HepG2 (cell line): ENCODE measurements at regions not wholly inside any gene's neighbourhood (a gene's known extent, or its start where the extent isn't known, plus 50 kb on each side); places are given as distances from the start of the nearest gene placed in this dataset.

Experiments used
- ATAC-seq: fragments of 200-7000 bp; cut with Tn5 transposase; 3 replicates; pipeline ENCODE4 v1.9.1; 2020; ENCODE audit warnings: mild to moderate bottlenecking, moderate library complexity
- BruUV-seq: library from RNA; stranded (reverse); fragments of 400-500 nt; replicated peaks from 2 replicates; lab custom pipeline; 2021; lab: Mats Ljungman, UMichigan
- CTCF ChIA-PET: fragments of 300-600 bp; formaldehyde crosslinking; extraction: SDS; loops from one replicate; lab custom pipeline; 2021; ENCODE audit warnings: low total read pairs, inconsistent platforms, low intra/inter-chr PET ratio; lab: Yijun Ruan, JAX
- POLR2A ChIA-PET: fragments of 350-600 bp; sonication (Branson Sonifier 250); formaldehyde crosslinking; loops from one replicate; lab custom pipeline; 2020; ENCODE audit warnings: antibody characterized with exemption, inconsistent platforms; lab: Yijun Ruan, JAX
- DNase-seq: peaks from one replicate; pipeline ENCODE4 v3.0.0-alpha.2; 2015; ENCODE audit warnings: low spot score
- FAIRE-seq: peaks from 3 replicates; lab custom pipeline; 2011; peaks lifted over from hg19 to GRCh38; lab: Jason Lieb, UNC
- H2AFZ ChIP-seq: one replicate; pipeline ENCODE4 v1.6.1; 2011; ENCODE audit warnings: low read length, inconsistent platforms
- H3K27ac ChIP-seq: fragments of 300-600 bp; 3 replicates; pipeline ENCODE4 v1.8.0; 2011; ENCODE audit warnings: mixed run types, mild to moderate bottlenecking, mixed read lengths, low read length, inconsistent platforms; ENCODE audit not compliant: insufficient read depth; ENCODE audit errors: extremely low read length
- H3K27me3 ChIP-seq, 2 experiments: fragments of 200-600 bp in 1 of 2; 2 replicates in 1 of 2; 3 replicates in 1 of 2; pipeline versions ENCODE4 v1.6.0 to v1.8.0; 2011; ENCODE audit warnings: low read length in 2 of 2, mild to moderate bottlenecking in 2 of 2, moderate library complexity in 2 of 2, inconsistent platforms in 1 of 2; ENCODE audit not compliant: insufficient read depth in 2 of 2, control insufficient read depth in 1 of 2
- H3K36me3 ChIP-seq, 2 experiments: fragments of 200-600 bp in 1 of 2; replicated peaks in 1 of 2; 2 replicates in 1 of 2; 3 replicates in 1 of 2; pipeline versions ENCODE4 v1.5.1 to v1.8.0; 2011; ENCODE audit warnings: low read length in 2 of 2, inconsistent platforms in 1 of 2; ENCODE audit not compliant: insufficient read depth in 2 of 2, control insufficient read depth in 1 of 2
- H3K4me1 ChIP-seq: 2 replicates; pipeline ENCODE4 v1.5.1; 2012; ENCODE audit warnings: low read length, inconsistent platforms; ENCODE audit not compliant: insufficient read depth
- H3K4me2 ChIP-seq: 2 replicates; pipeline ENCODE4 v1.6.0; 2011; ENCODE audit warnings: low read depth, low read length, inconsistent platforms
- H3K4me3 ChIP-seq, 3 experiments: fragments of 200-600 bp in 1 of 3; sonication (generic), shearing (Covaris generic) in 1 of 3; replicated peaks in 1 of 3; 2 replicates each; pipeline ENCODE4 v1.5.1; 2011 to 2016; ENCODE audit warnings: low read length in 3 of 3, inconsistent platforms in 2 of 3, low read depth in 2 of 3, mild to moderate bottlenecking in 2 of 3, control low read depth in 1 of 3, mixed read lengths in 1 of 3; ENCODE audit not compliant: insufficient read depth in 1 of 3
- H3K79me2 ChIP-seq: one replicate; pipeline ENCODE4 v1.6.1; 2011; ENCODE audit warnings: low read length, inconsistent platforms; ENCODE audit not compliant: insufficient read depth
- H3K9ac ChIP-seq: 2 replicates; pipeline ENCODE4 v1.6.0; 2011; ENCODE audit warnings: mild to moderate bottlenecking, low read depth, low read length, inconsistent platforms; ENCODE audit not compliant: insufficient read depth
- H3K9me3 ChIP-seq: 2 replicates; pipeline ENCODE4 v1.5.1; 2012; ENCODE audit warnings: mild to moderate bottlenecking, low read length
- H4K20me1 ChIP-seq: 2 replicates; pipeline ENCODE4 v1.6.0; 2011; ENCODE audit warnings: inconsistent platforms, mild to moderate bottlenecking, low read length, moderate library complexity; ENCODE audit not compliant: insufficient read depth
- CERS6 ChIP-seq: sonication (generic); formaldehyde crosslinking; IDR thresholded peaks from 2 replicates; pipeline ENCODE4 v1.5.0; 2020; ENCODE audit warnings: missing genetic modification reagents
- ISL2 ChIP-seq: sonication (generic); formaldehyde crosslinking; IDR thresholded peaks from 2 replicates; pipeline ENCODE4 v1.5.0; 2020; ENCODE audit warnings: missing genetic modification reagents
- MTERF4 ChIP-seq: sonication (generic); formaldehyde crosslinking; IDR thresholded peaks from 2 replicates; pipeline ENCODE4 v1.8.0; 2023; ENCODE audit warnings: mild to moderate bottlenecking, missing genetic modification reagents
- PHF20 ChIP-seq: sonication (generic); formaldehyde crosslinking; IDR thresholded peaks from 2 replicates; pipeline ENCODE4 v1.5.0; 2020; ENCODE audit warnings: mild to moderate bottlenecking, missing genetic modification reagents
- POGK ChIP-seq: sonication (generic); formaldehyde crosslinking; conservative IDR thresholded peaks from 2 replicates; pipeline ENCODE4 v1.8.0; 2022; ENCODE audit warnings: mild to moderate bottlenecking, moderate library complexity, missing genetic modification reagents
- RFX1 ChIP-seq: fragments of 450-650 bp; IDR thresholded peaks from 2 replicates; pipeline ENCODE4 v1.6.1; 2017
- SMARCE1 ChIP-seq: fragments of 450-650 bp; IDR thresholded peaks from 2 replicates; pipeline ENCODE4 v1.6.1; 2017; ENCODE audit warnings: borderline replicate concordance
- SMC3 ChIP-seq: IDR thresholded peaks from 2 replicates; pipeline ENCODE4 v1.6.1; 2011; ENCODE audit warnings: low read length, improper control_type of control experiment
- TFAP4 ChIP-seq: sonication (generic); IDR thresholded peaks from 2 replicates; pipeline ENCODE4 v1.6.1; 2016; ENCODE audit warnings: low read depth, borderline replicate concordance
- TRIM24 ChIP-seq: sonication (generic); formaldehyde crosslinking; IDR thresholded peaks from 2 replicates; pipeline ENCODE4 v1.8.0; 2022; ENCODE audit warnings: mild to moderate bottlenecking, missing genetic modification reagents
- TSC22D2 ChIP-seq: sonication (generic); formaldehyde crosslinking; IDR thresholded peaks from 2 replicates; pipeline ENCODE4 v1.5.1; 2020; ENCODE audit warnings: missing genetic modification reagents, mild to moderate bottlenecking, borderline replicate concordance
- ZFP62 ChIP-seq: sonication (generic); formaldehyde crosslinking; IDR thresholded peaks from 2 replicates; pipeline ENCODE4 v1.4.0; 2020; ENCODE audit warnings: missing genetic modification reagents
- ZNF264 ChIP-seq: sonication (generic); formaldehyde crosslinking; IDR thresholded peaks from 2 replicates; pipeline ENCODE4 v1.4.0; 2020; ENCODE audit warnings: missing genetic modification reagents
- ZNF484 ChIP-seq: sonication (generic); formaldehyde crosslinking; IDR thresholded peaks from 2 replicates; pipeline ENCODE4 v1.5.1; 2020; ENCODE audit warnings: mild to moderate bottlenecking, low read depth, missing genetic modification reagents, borderline replicate concordance
- ZNF598 ChIP-seq: sonication (generic); formaldehyde crosslinking; IDR thresholded peaks from 2 replicates; pipeline ENCODE4 v1.5.1; 2020; ENCODE audit warnings: mild to moderate bottlenecking, missing genetic modification reagents, borderline replicate concordance
- ZNF704 ChIP-seq: sonication (generic); formaldehyde crosslinking; IDR thresholded peaks from 2 replicates; pipeline ENCODE4 v1.8.1; 2023; ENCODE audit warnings: mild to moderate bottlenecking, inconsistent platforms, moderate library complexity, missing genetic modification reagents, borderline replicate concordance
- ZNF788 ChIP-seq: sonication (generic); formaldehyde crosslinking; IDR thresholded peaks from 2 replicates; pipeline ENCODE4 v1.5.0; 2020; ENCODE audit warnings: mild to moderate bottlenecking, missing genetic modification reagents, borderline replicate concordance
- ZXDC ChIP-seq: sonication (generic); formaldehyde crosslinking; IDR thresholded peaks from 2 replicates; pipeline ENCODE4 v1.5.0; 2020; ENCODE audit warnings: mild to moderate bottlenecking, missing genetic modification reagents
- WGBS: methylation state at CpG from one replicate; pipeline ENCODE4 v1.1.6; 2017; ENCODE audit warnings: low lambda C conversion rate; 5-methylcytosine and 5-hydroxymethylcytosine counted together
- in situ Hi-C: cut with HindIII; loops from 2 replicates; pipeline ENCODE4 v1.10.0; 2017; ENCODE audit warnings: low pct_unique_long_range_greater_than_20kb; ENCODE audit not compliant: extremely low pct_ligation_motif_present
- intact Hi-C: fragments of 100-400 bp; cut with micrococcal nuclease; formaldehyde crosslinking; loops from one replicate; pipeline ENCODE4 v1.10.0; 2022; ENCODE audit not compliant: unreplicated experiment

- intact Hi-C loops, result no loop called here
- no peaks in the 10 kb centered on the region for H3K79me2 ChIP-seq
- no peak overlapping the region for H2AFZ ChIP-seq
- in situ Hi-C loops, result no loop called here
- H3K9ac ChIP-seq, result no peak overlapping the region
- no peaks in the 10 kb centered on the region for H3K27me3 ChIP-seq
- FAIRE-seq (no peak), DNase-seq (no peak), ATAC-seq (no peak)
- H3K4me3 ChIP-seq, result no peak overlapping the region
- no TSS peak for BruUV-seq
- H3K4me2 ChIP-seq, result no peak overlapping the region
- H3K9me3 ChIP-seq, result no peaks in the 10 kb centered on the region
- CTCF ChIA-PET, result no interaction called here
- POLR2A ChIA-PET, result no interaction called here
- no peak overlapping the region for H3K27ac ChIP-seq
- 30% methylated on average over 3 of the region's 3 CpGs for WGBS
- H4K20me1 ChIP-seq, result no peaks in the 10 kb centered on the region
- H3K36me3 ChIP-seq, result no peaks in the 10 kb centered on the region
- no peaks in the 10 kb centered on the region for H3K4me1 ChIP-seq
- TF ChIP-seq PHF20 (CRISPR knock-in tag) (no peak), TFAP4 (no peak), SMARCE1 (no peak), TSC22D2 (CRISPR knock-in tag) (no peak), ZNF704 (no peak), ZNF484 (CRISPR knock-in tag) (no peak), ZNF264 (CRISPR knock-in tag) (no peak), TRIM24 (no peak), CERS6 (no peak), MTERF4 (CRISPR knock-in tag) (no peak), POGK (no peak), ZNF788 (CRISPR knock-in tag) (no peak), SMC3 (no peak), ZXDC (CRISPR knock-in tag) (no peak), ZFP62 (CRISPR knock-in tag) (no peak), RFX1 (no peak), ZNF598 (CRISPR knock-in tag) (no peak), ISL2 (CRISPR knock-in tag) (no peak)
These were observed 688.0 kb upstream of the ANKRD30A start for GRCh38 chr10:36437367-36437766.
